Endothelial cell of umbilical vein (primary cell): ENCODE measurements at regions not wholly inside any gene's neighbourhood (a gene's known extent, or its start where the extent isn't known, plus 50 kb on each side); places are given as distances from the start of the nearest gene placed in this dataset.
"Not testable (repeated sequence)": the region's sequence is repeated elsewhere in the genome, so short reads cannot be mapped to it uniquely, and the experiment has no call there.

Experiments used
- BruUV-seq: library from RNA; stranded (reverse); fragments of 400-500 nt; replicated peaks from 2 replicates; lab custom pipeline; 2021; lab: Mats Ljungman, UMichigan
- CTCF ChIA-PET: fragments of 300-600, 350-600 bp; sonication (Branson Sonifier 250); formaldehyde crosslinking; loops from one replicate; lab custom pipeline; 2021; ENCODE audit warnings: antibody characterized with exemption, inconsistent platforms; lab: Charles Lee
- POLR2A ChIA-PET: fragments of 300-600, 350-600 bp; sonication (Branson Sonifier 250); formaldehyde crosslinking; loops from one replicate; lab custom pipeline; 2021; ENCODE audit warnings: antibody characterized with exemption, inconsistent platforms; lab: Charles Lee
- DNase-seq: peaks from one replicate; pipeline ENCODE4 v3.0.0-alpha.2; 2011; ENCODE audit warnings: low read depth, low spot score
- FAIRE-seq: peaks from 2 replicates; lab custom pipeline; 2011; peaks lifted over from hg19 to GRCh38; lab: Jason Lieb, UNC
- H2AFZ ChIP-seq: 2 replicates; pipeline ENCODE4 v1.6.0; 2012; ENCODE audit warnings: low read depth, low read length, control low read depth, inconsistent platforms
- H3K27ac ChIP-seq: 2 replicates; pipeline ENCODE4 v1.5.1; 2011; ENCODE audit warnings: low read depth, mild to moderate bottlenecking, control low read depth, low read length, moderate library complexity; ENCODE audit not compliant: insufficient read depth
- H3K27me3 ChIP-seq, 2 experiments: 2 replicates each; pipeline versions ENCODE4 v1.6.0 to v1.6.1; 2011; ENCODE audit warnings: low read length in 2 of 2, mixed read lengths in 1 of 2; ENCODE audit not compliant: control insufficient read depth in 2 of 2, insufficient read depth in 2 of 2
- H3K36me3 ChIP-seq, 2 experiments: 2 replicates in 1 of 2; 3 replicates in 1 of 2; pipeline ENCODE4 v1.5.1; 2011; ENCODE audit warnings: low read length in 2 of 2, mild to moderate bottlenecking in 1 of 2, moderate library complexity in 1 of 2; ENCODE audit not compliant: control insufficient read depth in 2 of 2, insufficient read depth in 2 of 2; ENCODE audit errors: extremely low read depth in 1 of 2
- H3K4me1 ChIP-seq: 3 replicates; pipeline ENCODE4 v1.5.1; 2011; ENCODE audit warnings: mild to moderate bottlenecking, low read length; ENCODE audit not compliant: control insufficient read depth, insufficient read depth; ENCODE audit errors: extremely low read depth
- H3K4me2 ChIP-seq: 2 replicates; pipeline ENCODE4 v1.6.1; 2011; ENCODE audit warnings: low read length, control low read depth, mixed read lengths; ENCODE audit not compliant: insufficient read depth
- H3K4me3 ChIP-seq, 3 experiments: fragments of 200-600 bp in 1 of 3; sonication (generic), shearing (Covaris generic) in 1 of 3; replicated peaks in 1 of 3; 2 replicates each; pipeline ENCODE4 v1.5.1; 2011 to 2016; ENCODE audit warnings: control low read depth in 3 of 3, low read length in 3 of 3, mild to moderate bottlenecking in 2 of 3, inconsistent platforms in 1 of 3, low read depth in 1 of 3, moderate library complexity in 1 of 3; ENCODE audit not compliant: insufficient read depth in 1 of 3
- H3K79me2 ChIP-seq: 2 replicates; pipeline ENCODE4 v1.6.0; 2012; ENCODE audit warnings: low read length, inconsistent platforms; ENCODE audit not compliant: control insufficient read depth, insufficient read depth
- H3K9ac ChIP-seq: replicated peaks from 2 replicates; pipeline ENCODE3; 2011; ENCODE audit warnings: low read length, control low read depth; ENCODE audit not compliant: insufficient read depth; ENCODE audit errors: extremely low read depth
- H3K9me1 ChIP-seq: replicated peaks from 3 replicates; pipeline ENCODE4 v1.6.0; 2011; ENCODE audit warnings: mild to moderate bottlenecking, low read length; ENCODE audit not compliant: control insufficient read depth, insufficient read depth; ENCODE audit errors: extremely low read depth
- H3K9me3 ChIP-seq: replicated peaks from 2 replicates; pipeline ENCODE4 v1.5.1; 2012; ENCODE audit warnings: low read length, inconsistent platforms; ENCODE audit not compliant: control insufficient read depth, insufficient read depth
- H4K20me1 ChIP-seq: replicated peaks from 2 replicates; pipeline ENCODE3; 2011; ENCODE audit warnings: mild to moderate bottlenecking, low read length; ENCODE audit not compliant: control insufficient read depth, insufficient read depth; ENCODE audit errors: extremely low read depth
- EZH2 ChIP-seq: IDR thresholded peaks from 2 replicates; pipeline ENCODE4 v1.6.1; 2012; ENCODE audit warnings: borderline replicate concordance, low read depth, mild to moderate bottlenecking, moderate library complexity, low read length, inconsistent platforms; ENCODE audit not compliant: severe bottlenecking
- GATA2 ChIP-seq: IDR thresholded peaks from 2 replicates; pipeline ENCODE4 v1.7.0; 2011; ENCODE audit warnings: low read depth, mild to moderate bottlenecking, moderate library complexity, mixed read lengths, low read length; ENCODE audit not compliant: insufficient read length, insufficient read depth
- JUN ChIP-seq: IDR thresholded peaks from 2 replicates; pipeline ENCODE4 v1.6.1; 2011; ENCODE audit warnings: borderline replicate concordance, low read depth; ENCODE audit not compliant: insufficient read length, insufficient read depth
- MAX ChIP-seq: IDR thresholded peaks from 2 replicates; pipeline ENCODE4 v1.6.1; 2011; ENCODE audit not compliant: insufficient read depth, insufficient read length
- POLR2A ChIP-seq: IDR thresholded peaks from 2 replicates; pipeline ENCODE4 v1.6.1; 2012; ENCODE audit warnings: low read depth, mild to moderate bottlenecking, control low read depth, low read length
- POLR2AphosphoS5 ChIP-seq: IDR thresholded peaks from 2 replicates; pipeline ENCODE4 v1.6.1; 2012; ENCODE audit warnings: low read depth, mild to moderate bottlenecking, control low read depth, low read length, moderate library complexity; ENCODE audit not compliant: insufficient read depth
- dilution Hi-C: fragments of 300-500 bp; cut with MboI; formaldehyde crosslinking; loops from one replicate; pipeline ENCODE4 v1.15.0; 2019; ENCODE audit warnings: low sequenced_read_pairs; ENCODE audit not compliant: extremely low pct_ligation_motif_present
- intact Hi-C: fragments of 100-400 bp; cut with micrococcal nuclease; formaldehyde crosslinking; loops from one replicate; pipeline ENCODE4 v1.10.0; 2022
- TF ChIP-seq, protein P1 (sequence below), 2 donors: IDR thresholded peaks; 1 replicate in 1 of 2; 2 replicates in 1 of 2; pipeline ENCODE4 v1.5.1; 2011; ENCODE audit warnings: low read length in 2 of 2, mild to moderate bottlenecking in 2 of 2, moderate library complexity in 2 of 2, control low read depth in 1 of 2, inconsistent platforms in 1 of 2, low read depth in 1 of 2; ENCODE audit not compliant: insufficient read depth in 1 of 2; ENCODE audit errors: extremely low read depth in 1 of 2

DNA sequence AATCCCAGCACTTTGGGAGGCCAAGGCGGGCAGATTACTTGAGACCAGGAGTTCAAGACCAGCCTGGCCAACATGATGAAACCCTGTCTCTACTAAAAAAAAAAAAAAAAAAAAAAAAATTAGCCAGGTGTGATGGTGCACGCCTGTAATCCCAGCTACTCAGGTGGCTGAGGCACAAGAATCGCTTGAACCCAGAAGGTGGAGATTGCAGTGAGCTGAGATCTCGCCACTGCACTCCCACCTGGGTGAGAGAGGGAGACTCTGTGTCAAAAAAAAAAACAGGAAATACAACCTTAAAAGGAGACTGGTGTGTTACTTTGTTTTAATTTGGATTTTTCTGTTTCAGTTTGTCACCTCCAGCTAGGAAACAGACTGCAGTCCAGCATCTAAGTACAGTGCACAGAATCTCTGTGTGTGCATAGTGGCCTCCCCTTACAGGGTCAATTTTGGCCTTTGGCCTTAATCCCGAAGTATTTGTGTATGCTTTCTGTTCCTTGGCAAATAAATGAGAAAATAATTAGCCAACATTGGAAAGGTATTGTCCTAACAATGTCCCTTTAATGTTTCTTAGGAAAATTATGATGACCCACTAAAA lies 266.1 kb downstream of the GOLGA6L6 start:
- H3K4me3 ChIP-seq, intact Hi-C loops, H3K27ac ChIP-seq, POLR2A ChIA-PET, H3K27me3 ChIP-seq, H3K4me1 ChIP-seq, H2AFZ ChIP-seq, CTCF ChIA-PET, H3K4me2 ChIP-seq, dilution Hi-C loops, BruUV-seq, FAIRE-seq, H4K20me1 ChIP-seq, H3K9me1 ChIP-seq, DNase-seq, H3K9ac ChIP-seq, H3K79me2 ChIP-seq, H3K36me3 ChIP-seq: not testable (repeated sequence)
- peaks cover 32% of the 10 kb centered on the region for H3K9me3 ChIP-seq

- Histone ChIP-seq H3K27ac (no peak overlapping the region), H3K4me2 (no peak overlapping the region), H3K9me1 (no peaks in the 10 kb centered on the region), H3K9ac (no peak overlapping the region), H3K79me2 (no peaks in the 10 kb centered on the region), H3K9me3 (peaks cover 30% of the 10 kb centered on the region), H3K27me3 (no peaks in the 10 kb centered on the region), H4K20me1 (no peaks in the 10 kb centered on the region), H3K4me1 (no peaks in the 10 kb centered on the region), H3K36me3 (no peaks in the 10 kb centered on the region), H3K4me3 (no peak overlapping the region), H2AFZ (no peak overlapping the region)
- FAIRE-seq (no peak), DNase-seq (no peak)
- ChIA-PET CTCF (no interaction called here), POLR2A (no interaction called here)
- dilution Hi-C loops: no loop called here
- intact Hi-C loops: no loop called here
- TF ChIP-seq JUN (no peak), MAX (no peak), GATA2 (no peak), POLR2AphosphoS5 (no peak), EZH2 (no peak), POLR2A (no peak)
- TF ChIP-seq, protein P1, sequence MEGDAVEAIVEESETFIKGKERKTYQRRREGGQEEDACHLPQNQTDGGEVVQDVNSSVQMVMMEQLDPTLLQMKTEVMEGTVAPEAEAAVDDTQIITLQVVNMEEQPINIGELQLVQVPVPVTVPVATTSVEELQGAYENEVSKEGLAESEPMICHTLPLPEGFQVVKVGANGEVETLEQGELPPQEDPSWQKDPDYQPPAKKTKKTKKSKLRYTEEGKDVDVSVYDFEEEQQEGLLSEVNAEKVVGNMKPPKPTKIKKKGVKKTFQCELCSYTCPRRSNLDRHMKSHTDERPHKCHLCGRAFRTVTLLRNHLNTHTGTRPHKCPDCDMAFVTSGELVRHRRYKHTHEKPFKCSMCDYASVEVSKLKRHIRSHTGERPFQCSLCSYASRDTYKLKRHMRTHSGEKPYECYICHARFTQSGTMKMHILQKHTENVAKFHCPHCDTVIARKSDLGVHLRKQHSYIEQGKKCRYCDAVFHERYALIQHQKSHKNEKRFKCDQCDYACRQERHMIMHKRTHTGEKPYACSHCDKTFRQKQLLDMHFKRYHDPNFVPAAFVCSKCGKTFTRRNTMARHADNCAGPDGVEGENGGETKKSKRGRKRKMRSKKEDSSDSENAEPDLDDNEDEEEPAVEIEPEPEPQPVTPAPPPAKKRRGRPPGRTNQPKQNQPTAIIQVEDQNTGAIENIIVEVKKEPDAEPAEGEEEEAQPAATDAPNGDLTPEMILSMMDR (IDR thresholded peaks at IDR 0.05; ENCODE audit: extremely low read depth in 1 of 2, insufficient read depth in 1 of 2, low read depth in 1 of 2, low read length in 2 of 2): no peak
- BruUV-seq: no TSS peak
Measured at GRCh38 chr15:20272422-20273184, 269.0 kb downstream of the GOLGA6L6 start.
